K562 (cell line): ENCODE measurements at regions not wholly inside any gene's neighbourhood (a gene's known extent, or its start where the extent isn't known, plus 50 kb on each side); places are given as distances from the start of the nearest gene placed in this dataset.
A peak's percentile ranks its signal among the peaks of the same experiment; 100 is the strongest.

Source experiments
- BACH1 ChIP-seq: fragments of 200-800 bp; sonication (Bioruptor generic); IDR thresholded peaks from 2 replicates; pipeline ENCODE4 v1.6.1; 2016; ENCODE audit warnings: missing genetic modification characterization, missing compliant biosample characterization
- CBFA2T3 ChIP-seq: fragments of 450-650 bp; IDR thresholded peaks from 2 replicates; pipeline ENCODE4 v1.6.1; 2017
- DPF2 ChIP-seq: fragments of 450-650 bp; IDR thresholded peaks from 2 replicates; pipeline ENCODE4 v1.6.1; 2016
- E2F3 ChIP-seq: fragments of 250-450 bp; sonication (Bioruptor Pico); IDR thresholded peaks from 2 replicates; pipeline ENCODE4 v1.4.0; 2020; ENCODE audit warnings: mild to moderate bottlenecking
- EHMT2 ChIP-seq: fragments of 450-650 bp; IDR thresholded peaks from 2 replicates; pipeline ENCODE4 v1.6.1; 2018; ENCODE audit warnings: antibody characterized with exemption
- ETS1 ChIP-seq: conservative IDR thresholded peaks from 2 replicates; pipeline ENCODE4 v1.6.1; 2011; ENCODE audit warnings: low read depth, mild to moderate bottlenecking, low read length; ENCODE audit not compliant: control insufficient read depth
- FIP1L1 ChIP-seq: fragments of 200-400 bp; formaldehyde crosslinking; IDR thresholded peaks from 2 replicates; pipeline ENCODE4 v1.6.1; 2018; ENCODE audit warnings: mild to moderate bottlenecking, low read depth, low read length; ENCODE audit not compliant: poor library complexity, severe bottlenecking
- ID3 ChIP-seq, 2 experiments: fragments of 250-450 bp in 1 of 2; fragments of 450-650 bp in 1 of 2; sonication (Bioruptor Pico) in 1 of 2; IDR thresholded peaks; 2 replicates each; pipeline versions ENCODE4 v1.6.1 to v1.8.0; 2016 to 2021; ENCODE audit warnings: mild to moderate bottlenecking in 2 of 2, moderate library complexity in 2 of 2, missing compliant biosample characterization in 1 of 2, missing genetic modification characterization in 1 of 2
- JUNB ChIP-seq: fragments of 450-650 bp; formaldehyde crosslinking; conservative IDR thresholded peaks from 2 replicates; pipeline ENCODE4 v1.4.0; 2020; ENCODE audit warnings: mild to moderate bottlenecking
- MAFG ChIP-seq: fragments of 450-650 bp; conservative IDR thresholded peaks from 2 replicates; pipeline ENCODE4 v1.6.1; 2016; ENCODE audit warnings: missing genetic modification characterization, missing compliant biosample characterization
- MYNN ChIP-seq, 2 experiments: sonication (generic); formaldehyde crosslinking in 1 of 2; IDR thresholded peaks; 2 replicates each; pipeline versions ENCODE4 v1.5.0 to v1.6.1; 2016 to 2020; ENCODE audit warnings: antibody characterized with exemption in 1 of 2, missing genetic modification reagents in 1 of 2
- NR2C2 ChIP-seq, 2 experiments: fragments of 200-800 bp in 1 of 2; sonication (Bioruptor generic) in 1 of 2; sonication (generic) in 1 of 2; formaldehyde crosslinking in 1 of 2; IDR thresholded peaks; 2 replicates each; pipeline versions ENCODE4 v1.6.1 to v1.8.0; 2016 to 2022; ENCODE audit warnings: mild to moderate bottlenecking in 1 of 2, missing compliant biosample characterization in 1 of 2, missing genetic modification characterization in 1 of 2, missing genetic modification reagents in 1 of 2
- RAD51 ChIP-seq: fragments of 450-650 bp; IDR thresholded peaks from 2 replicates; pipeline ENCODE4 v1.7.1; 2016; ENCODE audit warnings: low read depth, mild to moderate bottlenecking, borderline replicate concordance
- SFPQ ChIP-seq: fragments of 200-400 bp; formaldehyde crosslinking; IDR thresholded peaks from 2 replicates; pipeline ENCODE4 v1.6.1; 2017; ENCODE audit warnings: mild to moderate bottlenecking, low read depth, low read length, moderate library complexity
- SNIP1 ChIP-seq: fragments of 450-650 bp; IDR thresholded peaks from 2 replicates; pipeline ENCODE4 v1.7.1; 2017; ENCODE audit warnings: low read depth, mild to moderate bottlenecking
- TAL1 ChIP-seq: fragments of 450-650 bp; IDR thresholded peaks from 2 replicates; pipeline ENCODE4 v1.6.1; 2016; ENCODE audit warnings: mild to moderate bottlenecking
- TCF7 ChIP-seq: sonication (generic); IDR thresholded peaks from 2 replicates; pipeline ENCODE4 v1.6.1; 2016; ENCODE audit warnings: antibody characterized with exemption, borderline replicate concordance
- ZC3H4 ChIP-seq: sonication (generic); formaldehyde crosslinking; IDR thresholded peaks from 2 replicates; pipeline ENCODE4 v1.9.0; 2021; ENCODE audit warnings: missing genetic modification reagents, borderline replicate concordance
- ZNF175 ChIP-seq: fragments of 200-800 bp; sonication (Bioruptor generic); IDR thresholded peaks from 2 replicates; pipeline ENCODE4 v1.6.1; 2016; ENCODE audit warnings: low read depth, mild to moderate bottlenecking, missing genetic modification characterization, missing compliant biosample characterization
- ZNF398 ChIP-seq: fragments of 250-450 bp; sonication (Bioruptor Pico); IDR thresholded peaks from 2 replicates; pipeline ENCODE4 v1.8.0; 2021; ENCODE audit warnings: moderate library complexity, mild to moderate bottlenecking, inconsistent platforms
- ZNF583 ChIP-seq: fragments of 250-450 bp; sonication (Bioruptor Pico); IDR thresholded peaks from 2 replicates; pipeline ENCODE4 v1.4.0; 2020
- ZNF740 ChIP-seq, 3 experiments: fragments of 200-800 bp in 1 of 3; sonication (Bioruptor generic) in 1 of 3; sonication (generic) in 1 of 3; formaldehyde crosslinking in 1 of 3; IDR thresholded peaks; 2 replicates each; pipeline versions ENCODE4 v1.6.1 to v1.8.0; 2016 to 2022; ENCODE audit warnings: mild to moderate bottlenecking in 2 of 3, missing compliant biosample characterization in 2 of 3, missing genetic modification characterization in 2 of 3, missing genetic modification reagents in 1 of 3

GRCh38 chr2:235347691-235348090, 146.2 kb upstream of the AGAP1 start (continued):
- TF ChIP-seq ZNF175 (no peak), DPF2 (0 out of 2 replicates have a peak, but pooled peaks have one; percentile 30), SNIP1 (no peak), FIP1L1 (no peak), MAFG (tag) (peak; percentile 83), TCF7 (no peak), ETS1 (no peak), SFPQ (no peak), CBFA2T3 (no peak), RAD51 (no peak), JUNB (peak; percentile 75), ZC3H4 (CRISPR knock-in tag) (no peak), BACH1 (peak; percentile 79; the same call in 1 of the 2 replicates), TAL1 (no peak), ZNF398 (no peak), MYNN (IDR thresholded peaks at IDR 0.05) (no peak), MYNN (CRISPR knock-in tag; IDR thresholded peaks at IDR 0.05) (no peak), NR2C2 (CRISPR knock-in tag; IDR thresholded peaks at IDR 0.05) (no peak), NR2C2 (tag; IDR thresholded peaks at IDR 0.05) (no peak), ID3 (CRISPR knock-in tag; IDR thresholded peaks at IDR 0.05) (no peak), ID3 (tag; IDR thresholded peaks at IDR 0.05) (no peak), E2F3 (no peak), ZNF740 (CRISPR knock-in tag; IDR thresholded peaks at IDR 0.05) (no peak), ZNF740 (tag; IDR thresholded peaks at IDR 0.05) (no peak), ZNF583 (CRISPR knock-in tag) (no peak), EHMT2 (peak; percentile 48; the same call in 1 of the 2 replicates)
